K562 (cell line): ENCODE measurements at regions not wholly inside any gene's neighbourhood (a gene's known extent, or its start where the extent isn't known, plus 50 kb on each side); places are given as distances from the start of the nearest gene placed in this dataset.

Source experiments
- CTCF ChIP-seq, 3 experiments: IDR thresholded peaks in 2 of 3; conservative IDR thresholded peaks in 1 of 3; 2 replicates each; pipeline ENCODE4 v1.5.1; 2011 to 2012; ENCODE audit warnings: low read length in 3 of 3, mild to moderate bottlenecking in 3 of 3, control low read depth in 2 of 3, improper control_type of control experiment in 1 of 3, inconsistent platforms in 1 of 3, low read depth in 1 of 3, mixed read lengths in 1 of 3, moderate library complexity in 1 of 3; ENCODE audit not compliant: insufficient read depth in 2 of 3
- GATAD2A ChIP-seq: fragments of 450-650 bp; IDR thresholded peaks from 2 replicates; pipeline ENCODE4 v1.6.1; 2017
- NFIC ChIP-seq: fragments of 450-650 bp; IDR thresholded peaks from 2 replicates; pipeline ENCODE4 v1.6.1; 2017; ENCODE audit warnings: mild to moderate bottlenecking, inconsistent platforms
- POLR2A ChIP-seq: fragments of 450-650 bp; conservative IDR thresholded peaks from 2 replicates; pipeline ENCODE4 v1.6.1; 2016
- RFX1 ChIP-seq: fragments of 450-650 bp; IDR thresholded peaks from 2 replicates; pipeline ENCODE4 v1.6.1; 2016; ENCODE audit warnings: mild to moderate bottlenecking, moderate library complexity
- SMAD3 ChIP-seq: fragments of 450-650 bp; formaldehyde crosslinking; conservative IDR thresholded peaks from 2 replicates; pipeline ENCODE4 v1.4.0; 2020; ENCODE audit warnings: mild to moderate bottlenecking

GRCh38 chr15:39448409-39448808 lies 132.5 kb upstream of the THBS1 start:
- TF ChIP-seq CTCF (IDR thresholded peaks at IDR 0.05 in 2 of 3, conservative IDR thresholded peaks at IDR 0.05 in 1 of 3; ENCODE audit: insufficient read depth in 2 of 3, low read depth in 1 of 3, low read length in 3 of 3) (no peak), SMAD3 (CRISPR knock-in tag) (no peak), GATAD2A (no peak), RFX1 (no peak), POLR2A (no peak), NFIC (no peak)
